ENCODE measurements at regions not wholly inside any gene's neighbourhood (a gene's known extent, or its start where the extent isn't known, plus 50 kb on each side); places are given as distances from the start of the nearest gene placed in this dataset.

- no peak overlapping the region for H3K4me3 ChIP-seq (ENCODE audit: low read depth, low read length)
- TF ChIP-seq CTCF (IDR thresholded peaks at IDR 0.05; ENCODE audit: low read depth, low read length): no peak
- DNase-seq (ENCODE audit: low read depth, low spot score): no peak
- in situ Hi-C loops (cut with HindIII; ENCODE audit: low sequenced_read_pairs): no loop called here
Measured at GRCh38 chr5:74261866-74262265, 378.7 kb downstream of the ENC1 start.

GRCh38 chr5:74261421-74261820, 379.1 kb downstream of the ENC1 start:
- in situ Hi-C loops (cut with HindIII; ENCODE audit: low sequenced_read_pairs): no loop called here
- no peak overlapping the region for H3K4me3 ChIP-seq (ENCODE audit: low read depth, low read length)
- TF ChIP-seq CTCF (IDR thresholded peaks at IDR 0.05; ENCODE audit: low read depth, low read length): no peak
- DNase-seq (ENCODE audit: low read depth, low spot score): no peak

- DNase-seq (ENCODE audit: low read depth, low spot score): no peak
- H3K4me3 ChIP-seq (ENCODE audit: low read depth, low read length): no peak overlapping the region
- TF ChIP-seq CTCF (IDR thresholded peaks at IDR 0.05; ENCODE audit: low read depth, low read length): no peak
- in situ Hi-C loops (cut with HindIII; ENCODE audit: low sequenced_read_pairs): no loop called here
Measured at GRCh38 chr5:74259572-74259971, 381.0 kb downstream of the ENC1 start.

GRCh38 chr5:74258314-74258665, 382.2 kb downstream of the ENC1 start:
- in situ Hi-C loops (cut with HindIII; ENCODE audit: low sequenced_read_pairs): no loop called here
- no peak for DNase-seq (ENCODE audit: low read depth, low spot score)
- no peak for TF ChIP-seq CTCF (IDR thresholded peaks at IDR 0.05; ENCODE audit: low read depth, low read length)
- no peak overlapping the region for H3K4me3 ChIP-seq (ENCODE audit: low read depth, low read length)

GRCh38 chr5:74257645-74258313, 382.7 kb downstream of the ENC1 start:
- TF ChIP-seq CTCF (IDR thresholded peaks at IDR 0.05; ENCODE audit: low read depth, low read length): no peak
- H3K4me3 ChIP-seq (ENCODE audit: low read depth, low read length): no peak overlapping the region
- in situ Hi-C loops (cut with HindIII; ENCODE audit: low sequenced_read_pairs): no loop called here
- no peak for DNase-seq (ENCODE audit: low read depth, low spot score)

- no peak for DNase-seq (ENCODE audit: low read depth, low spot score)
- H3K4me3 ChIP-seq (ENCODE audit: low read depth, low read length): no peak overlapping the region
- in situ Hi-C loops (cut with HindIII; ENCODE audit: low sequenced_read_pairs): no loop called here
- no peak for TF ChIP-seq CTCF (IDR thresholded peaks at IDR 0.05; ENCODE audit: low read depth, low read length)
Measured at GRCh38 chr5:74257060-74257527, 383.4 kb downstream of the ENC1 start.

Data from astrocyte of the spinal cord (primary cell).